ENCODE measurements at regions not wholly inside any gene's neighbourhood (a gene's known extent, or its start where the extent isn't known, plus 50 kb on each side); places are given as distances from the start of the nearest gene placed in this dataset.
"Not testable (repeated sequence)": the region's sequence is repeated elsewhere in the genome, so short reads cannot be mapped to it uniquely, and the experiment has no call there.

DNA sequence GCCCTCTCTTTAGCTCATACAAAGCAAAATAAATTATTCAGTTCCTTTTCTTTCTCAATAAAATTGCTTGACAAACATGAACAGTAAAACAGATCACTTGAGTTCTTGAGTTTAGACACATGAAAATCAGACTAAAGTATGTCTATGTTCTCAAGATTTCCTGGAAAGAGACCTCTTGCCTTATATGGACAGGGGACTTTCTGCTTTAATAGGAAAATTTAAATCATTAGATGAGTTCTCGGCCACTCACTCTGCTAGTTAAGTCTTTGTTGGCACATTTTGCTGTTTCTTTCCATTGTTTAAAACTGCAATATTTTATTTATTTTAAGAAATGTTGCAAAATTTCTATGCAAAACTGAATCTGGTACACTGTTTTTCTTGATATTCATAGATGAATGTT, 207.8 kb downstream of the RND3 start:
- H3K4me3 ChIP-seq (ENCODE audit: low read depth, low read length): no peak overlapping the region
- DNase-seq (ENCODE audit: low read depth): no peak

DNA sequence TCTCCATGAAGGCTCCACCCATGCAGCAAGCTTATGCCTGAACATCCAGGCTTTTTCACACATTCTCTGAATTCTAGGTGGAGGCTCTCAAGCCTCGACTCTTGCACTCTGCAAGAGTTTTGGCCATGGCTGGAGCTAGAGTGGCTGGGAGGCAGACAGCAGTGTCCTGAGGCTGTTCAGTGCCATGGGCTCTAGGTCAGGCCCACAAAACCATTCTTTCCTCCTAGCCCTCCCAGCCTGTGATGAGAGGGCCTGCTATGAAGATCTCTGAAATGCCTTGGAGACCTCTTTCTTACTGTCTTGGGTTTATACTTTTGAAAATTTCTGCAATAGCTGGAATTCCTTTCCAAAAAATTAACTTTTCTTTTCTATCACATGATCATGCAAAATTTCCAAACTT, 210.7 kb downstream of the RND3 start:
- no peak overlapping the region for H3K4me3 ChIP-seq (ENCODE audit: low read depth, low read length)
- no peak for DNase-seq (ENCODE audit: low read depth)

DNA sequence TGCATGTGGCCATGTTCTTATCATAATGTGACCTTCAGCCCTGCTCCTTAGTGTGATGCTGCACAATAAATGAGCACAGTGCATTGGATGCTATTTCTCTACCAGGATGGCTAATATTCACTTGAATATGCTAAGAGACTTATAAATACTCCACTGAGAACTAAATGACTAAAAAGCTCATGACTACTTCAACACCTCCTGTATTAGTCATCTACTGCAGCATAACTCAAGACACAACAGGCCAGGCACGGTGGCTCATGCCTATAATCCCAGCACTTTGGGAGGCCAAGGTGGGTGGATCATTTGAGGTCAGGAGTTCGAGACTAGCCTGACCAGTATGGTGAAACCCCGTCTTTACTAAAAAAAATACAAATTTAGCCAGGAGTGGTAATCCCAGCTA, 213.4 kb downstream of the RND3 start:
- no peak overlapping the region for H3K4me3 ChIP-seq (ENCODE audit: low read depth, low read length)
- no peak for DNase-seq (ENCODE audit: low read depth)

GRCh38 chr2:150271952-150272802, 215.3 kb downstream of the RND3 start:
- no peak overlapping the region for H3K4me3 ChIP-seq (ENCODE audit: low read depth, low read length)
- DNase-seq (ENCODE audit: low read depth): peak; percentile 69

DNA sequence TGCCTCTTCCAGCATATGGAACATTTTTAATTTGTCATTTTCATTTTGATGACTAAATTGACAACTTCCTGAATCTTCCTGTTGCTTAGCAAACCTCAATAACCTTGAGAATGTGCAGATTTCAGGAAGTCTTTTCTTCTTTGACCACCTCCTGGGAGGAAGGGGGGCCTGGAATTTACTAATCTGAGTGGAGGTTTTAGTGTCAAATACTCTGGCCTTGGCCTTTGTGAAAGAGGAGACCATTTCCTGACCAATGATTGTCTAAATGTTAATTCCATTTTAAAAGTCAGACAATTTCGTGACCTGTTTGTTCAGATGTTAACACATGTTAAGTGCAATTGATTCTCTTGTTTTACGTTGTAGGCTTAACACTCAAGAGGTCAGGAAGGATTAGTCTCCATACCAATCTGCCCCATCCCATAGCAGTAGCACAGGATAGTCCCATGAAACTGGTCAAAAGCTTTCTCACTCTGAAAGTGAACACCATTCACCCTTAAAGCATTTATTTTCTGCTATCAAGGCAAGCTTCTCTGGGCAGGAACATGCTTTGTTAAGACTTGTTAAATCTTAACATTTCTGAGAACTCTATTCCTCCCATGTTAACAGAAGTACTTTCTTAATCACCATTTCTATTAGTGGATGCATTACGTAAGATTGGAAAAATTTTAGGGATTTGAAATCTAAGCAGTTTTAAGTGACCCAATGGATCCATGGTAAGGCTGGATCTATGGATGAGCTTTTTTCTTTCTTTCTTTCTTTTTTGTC, 219.6 kb downstream of the RND3 start:
- no peak for DNase-seq (ENCODE audit: low read depth)
- no peak overlapping the region for H3K4me3 ChIP-seq (ENCODE audit: low read depth, low read length)

DNA sequence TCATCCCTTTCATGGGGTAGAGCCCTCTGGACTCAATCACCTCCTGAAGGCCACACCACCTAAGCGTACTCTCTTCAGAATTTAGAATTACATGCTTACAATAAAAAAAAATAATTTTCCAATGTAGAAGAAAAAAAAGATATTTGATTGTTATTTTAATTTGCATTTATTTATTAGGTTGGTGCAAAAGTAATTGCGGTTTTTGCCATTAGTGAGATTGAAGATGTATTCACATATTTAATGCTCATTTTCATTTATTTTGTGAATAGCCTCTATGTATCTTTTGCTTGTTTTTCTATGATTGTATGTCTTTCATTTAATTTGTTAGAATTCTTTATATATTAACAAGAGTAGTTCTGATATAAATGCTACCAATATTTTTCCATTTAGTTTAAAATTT, 220.5 kb downstream of the RND3 start:
- DNase-seq (ENCODE audit: low read depth): no peak

GRCh38 chr2:150264442-150264841, 223.0 kb downstream of the RND3 start:
- DNase-seq (ENCODE audit: low read depth): no peak

More for the DNA sequence above, 220.5 kb downstream of the RND3 start:
- no peak overlapping the region for H3K4me3 ChIP-seq (ENCODE audit: low read depth, low read length)

DNA sequence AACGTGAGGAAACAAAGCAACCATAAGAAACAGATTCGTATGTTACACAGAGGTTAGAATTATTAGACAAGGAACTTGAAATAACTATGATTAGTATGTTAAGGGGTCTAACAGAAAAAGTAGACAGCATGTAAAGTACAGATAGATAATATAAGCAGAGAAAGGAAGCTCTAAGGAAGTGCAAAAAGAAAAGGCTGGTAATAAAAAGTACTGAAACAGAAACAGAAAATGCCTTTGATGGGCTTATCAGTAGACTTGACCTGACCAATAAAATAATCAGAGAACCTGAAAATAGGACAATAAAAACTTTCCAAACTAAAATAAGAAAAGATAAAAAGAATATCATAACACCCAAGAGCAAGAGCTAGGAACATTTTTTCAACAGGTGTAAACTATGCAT, 225.8 kb downstream of the RND3 start:
- H3K4me3 ChIP-seq (ENCODE audit: low read depth, low read length): no peak overlapping the region

More at GRCh38 chr2:150264442-150264841, 223.0 kb downstream of the RND3 start:
- H3K4me3 ChIP-seq (ENCODE audit: low read depth, low read length): no peak overlapping the region

DNA sequence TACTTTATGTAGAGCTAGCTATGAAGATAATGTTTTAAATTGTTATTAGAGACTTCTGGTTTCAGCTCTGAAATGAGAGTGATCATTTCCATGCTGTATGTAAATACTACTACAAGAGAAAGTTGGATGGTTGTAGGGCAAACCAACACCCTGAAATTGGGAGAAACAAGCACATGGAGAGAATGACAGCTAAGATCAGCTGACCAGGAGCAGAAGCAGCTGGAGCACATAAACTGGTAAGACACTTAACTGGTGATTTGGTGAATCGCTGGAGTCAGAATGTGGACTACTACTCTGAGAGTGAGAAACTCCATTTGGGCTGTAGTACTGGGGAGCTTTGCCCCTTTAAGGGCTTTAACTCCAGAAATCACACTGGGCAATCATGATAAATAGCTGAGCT, 226.8 kb downstream of the RND3 start:
- H3K4me3 ChIP-seq (ENCODE audit: low read depth, low read length): no peak overlapping the region
- no peak for DNase-seq (ENCODE audit: low read depth)

More for the DNA sequence above, 225.8 kb downstream of the RND3 start:
- no peak for DNase-seq (ENCODE audit: low read depth)

- no peak for DNase-seq (ENCODE audit: low read depth)
- H3K4me3 ChIP-seq (ENCODE audit: low read depth, low read length): no peak overlapping the region
These were observed 227.7 kb downstream of the RND3 start for GRCh38 chr2:150259746-150260145.

DNA sequence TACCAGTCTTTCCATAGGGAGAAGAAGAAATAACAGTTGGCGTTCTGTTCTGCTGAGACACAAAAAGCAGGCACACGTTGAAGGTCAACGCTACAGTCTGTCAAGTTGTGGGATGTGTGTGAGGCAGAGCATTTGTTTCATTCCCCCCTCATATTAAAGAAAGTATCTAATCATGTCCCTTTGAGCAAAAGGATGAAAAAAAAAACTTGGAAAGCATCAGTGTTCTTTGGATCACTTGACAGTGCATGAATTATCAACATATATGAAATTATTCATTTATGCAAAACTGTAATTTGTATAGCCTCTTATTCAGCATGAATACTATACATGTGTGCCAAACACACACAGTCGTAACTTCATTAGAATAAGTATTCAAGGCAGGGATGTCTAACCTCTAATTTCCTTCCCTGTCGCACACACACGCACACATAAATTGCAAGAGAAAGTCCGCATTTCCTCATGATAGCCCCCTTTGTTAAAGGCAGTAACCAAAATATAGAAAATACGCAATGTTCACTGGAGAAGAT, 228.6 kb downstream of the RND3 start:
- DNase-seq (ENCODE audit: low read depth): no peak
- H3K4me3 ChIP-seq (ENCODE audit: low read depth, low read length): no peak overlapping the region

GRCh38 chr2:150256736-150257135, 230.7 kb downstream of the RND3 start:
- no peak for DNase-seq (ENCODE audit: low read depth)
- no peak overlapping the region for H3K4me3 ChIP-seq (ENCODE audit: low read depth, low read length)

GRCh38 chr2:150255528-150255927, 231.9 kb downstream of the RND3 start:
- DNase-seq (ENCODE audit: low read depth): peak; percentile 77
- no peak overlapping the region for H3K4me3 ChIP-seq (ENCODE audit: low read depth, low read length)

DNA sequence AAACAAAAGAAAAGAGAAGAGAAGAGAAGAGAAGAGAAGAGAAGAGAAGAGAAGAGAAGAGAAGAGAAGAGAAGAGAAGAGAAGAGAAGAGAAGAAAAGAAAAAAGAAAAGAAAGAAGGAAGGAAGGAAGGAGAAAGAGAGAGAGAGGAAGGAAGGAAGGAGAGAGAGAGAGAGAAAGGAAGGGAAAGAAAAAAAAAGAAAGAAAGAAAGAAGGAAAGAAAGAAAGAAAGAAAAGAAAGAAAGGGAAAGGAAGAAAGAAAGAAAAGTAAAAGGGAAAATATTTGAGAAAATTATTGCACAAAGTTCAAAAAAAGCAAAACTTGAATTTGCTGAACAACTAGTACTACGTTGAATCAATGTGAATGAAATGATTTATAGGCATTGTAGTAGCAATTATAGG, 237.7 kb downstream of the RND3 start:
- H3K4me3 ChIP-seq (ENCODE audit: low read depth, low read length); DNase-seq (ENCODE audit: low read depth): not testable (repeated sequence)

GRCh38 chr2:150247481-150247880, 240.0 kb downstream of the RND3 start:
- DNase-seq (ENCODE audit: low read depth): no peak
- no peak overlapping the region for H3K4me3 ChIP-seq (ENCODE audit: low read depth, low read length)

GRCh38 chr2:150234787-150235446, 252.6 kb downstream of the RND3 start:
- peak overlapping the region; percentile 2 for H3K4me3 ChIP-seq (ENCODE audit: low read depth, low read length)
- peak; percentile 60 for DNase-seq (ENCODE audit: low read depth)

DNA sequence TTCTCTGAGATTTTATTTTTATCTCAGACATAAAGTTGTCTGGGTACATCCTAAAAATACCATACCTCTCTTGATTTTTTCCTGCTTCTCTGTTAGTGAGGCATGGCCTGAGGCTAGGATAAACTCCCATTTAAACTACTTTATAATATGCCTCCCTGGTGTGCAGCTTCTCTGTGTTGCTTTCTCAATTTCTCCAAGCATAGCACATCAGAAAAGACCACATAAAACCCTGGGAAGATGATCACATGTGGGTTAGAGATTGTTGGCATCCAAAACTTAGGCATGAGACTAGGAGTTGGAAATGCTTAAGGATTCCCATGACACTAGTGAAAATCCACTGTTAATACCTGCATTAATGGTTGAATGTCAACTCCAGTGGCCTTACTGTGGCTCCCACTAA, 254.6 kb downstream of the RND3 start:
- no peak overlapping the region for H3K4me3 ChIP-seq (ENCODE audit: low read depth, low read length)
- no peak for DNase-seq (ENCODE audit: low read depth)

DNA sequence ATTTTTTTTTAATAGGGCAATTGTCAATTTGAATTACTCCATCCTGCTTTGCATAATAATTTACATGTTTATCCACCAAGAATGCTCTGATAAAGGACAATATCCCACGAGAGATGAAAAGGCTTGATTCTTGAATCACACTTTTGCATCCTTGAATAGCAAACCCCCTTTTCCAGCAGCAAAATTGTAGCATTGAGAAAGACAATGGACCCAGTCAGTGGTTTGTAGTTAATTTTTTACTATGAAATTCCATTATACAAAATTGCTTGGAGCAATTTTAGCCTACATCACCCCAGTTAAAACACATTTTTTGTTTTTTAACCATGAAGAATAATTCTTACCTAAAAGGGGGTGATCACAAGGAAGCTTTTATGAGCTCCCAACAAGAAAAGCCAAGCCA, 255.1 kb downstream of the RND3 start:
- DNase-seq (ENCODE audit: low read depth): no peak
- H3K4me3 ChIP-seq (ENCODE audit: low read depth, low read length): no peak overlapping the region

DNA sequence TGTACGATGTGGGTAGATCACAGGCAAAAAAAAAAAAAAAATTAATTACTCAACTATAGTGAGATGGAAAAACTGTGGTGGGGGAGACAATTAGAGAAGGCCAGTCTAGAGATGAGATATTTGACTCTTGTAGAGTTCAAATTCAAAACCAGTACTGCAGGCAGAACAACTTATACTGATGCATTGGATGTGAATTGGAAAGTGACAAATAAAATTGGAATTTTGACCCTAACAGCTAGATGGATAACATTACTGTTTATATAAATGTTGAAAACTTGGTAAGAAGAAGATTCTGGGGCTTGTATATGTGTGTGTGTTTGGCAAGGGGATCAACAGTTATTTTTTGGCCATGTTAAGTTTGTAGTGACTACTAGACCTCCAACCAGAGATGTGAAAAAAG, 256.9 kb downstream of the RND3 start:
- no peak overlapping the region for H3K4me3 ChIP-seq (ENCODE audit: low read depth, low read length)
- DNase-seq (ENCODE audit: low read depth): no peak

GRCh38 chr2:150230004-150230403, 257.5 kb downstream of the RND3 start:
- no peak for DNase-seq (ENCODE audit: low read depth)
- H3K4me3 ChIP-seq (ENCODE audit: low read depth, low read length): no peak overlapping the region

All from skeletal muscle cell (primary cell).